OCI-LY3 (cell line): ENCODE measurements at regions not wholly inside any gene's neighbourhood (a gene's known extent, or its start where the extent isn't known, plus 50 kb on each side); places are given as distances from the start of the nearest gene placed in this dataset.

Experiments used
- CTCF ChIP-seq: fragments of 200-600, 300-600 bp; sonication (generic); IDR thresholded peaks from 2 replicates; pipeline ENCODE4 v1.5.1; 2014; ENCODE audit warnings: antibody characterized with exemption, low read length, low read depth
- EZH2phosphoT487 ChIP-seq: fragments of 200-600 bp; shearing (Covaris generic); IDR thresholded peaks from 2 replicates; pipeline ENCODE4 v1.6.1; 2018; ENCODE audit warnings: antibody characterized with exemption, mixed run types, low read depth

- TF ChIP-seq CTCF, result no peak
- no peak for TF ChIP-seq EZH2phosphoT487
Measured at GRCh38 chr1:2942410-2942809, 78.9 kb upstream of the ACTRT2 start.
